Left ventricle myocardium inferior (tissue), 1 donor: ENCODE measurements at regions not wholly inside any gene's neighbourhood (a gene's known extent, or its start where the extent isn't known, plus 50 kb on each side); places are given as distances from the start of the nearest gene placed in this dataset.
"Not testable (repeated sequence)": the region's sequence is repeated elsewhere in the genome, so short reads cannot be mapped to it uniquely, and the experiment has no call there.

Experiments used
- DNase-seq: peaks from one replicate; pipeline ENCODE4 v3.0.0-alpha.2; 2020
- H3K27ac ChIP-seq: fragments of 200-600 bp; replicated peaks from 2 replicates; pipeline ENCODE4 v1.8.0; 2021
- H3K27me3 ChIP-seq: fragments of 200-600 bp; 2 replicates; pipeline ENCODE4 v1.8.0; 2021; ENCODE audit warnings: low read depth
- H3K36me3 ChIP-seq: fragments of 200-600 bp; 2 replicates; pipeline ENCODE4 v1.8.0; 2021
- H3K4me1 ChIP-seq: fragments of 200-600 bp; 2 replicates; pipeline ENCODE4 v1.8.0; 2021
- H3K4me3 ChIP-seq: fragments of 200-600 bp; 2 replicates; pipeline ENCODE4 v1.8.0; 2021; ENCODE audit warnings: mild to moderate bottlenecking, moderate library complexity
- H3K9me3 ChIP-seq: fragments of 200-600 bp; replicated peaks from 2 replicates; pipeline ENCODE4 v1.8.0; 2021
- intact Hi-C: fragments of 100-400 bp; cut with micrococcal nuclease; formaldehyde crosslinking; loops from one replicate; pipeline ENCODE4 v1.11.0; 2022
- TF ChIP-seq, protein P1 (sequence below): fragments of 200-600 bp; IDR thresholded peaks from 2 replicates; pipeline ENCODE4 v1.8.0; 2021; ENCODE audit warnings: antibody characterized with exemption, mild to moderate bottlenecking, borderline replicate concordance
- donor health status: DM: no; HTN: yes; CAD: no; lungs with severe emphysema.

DNA sequence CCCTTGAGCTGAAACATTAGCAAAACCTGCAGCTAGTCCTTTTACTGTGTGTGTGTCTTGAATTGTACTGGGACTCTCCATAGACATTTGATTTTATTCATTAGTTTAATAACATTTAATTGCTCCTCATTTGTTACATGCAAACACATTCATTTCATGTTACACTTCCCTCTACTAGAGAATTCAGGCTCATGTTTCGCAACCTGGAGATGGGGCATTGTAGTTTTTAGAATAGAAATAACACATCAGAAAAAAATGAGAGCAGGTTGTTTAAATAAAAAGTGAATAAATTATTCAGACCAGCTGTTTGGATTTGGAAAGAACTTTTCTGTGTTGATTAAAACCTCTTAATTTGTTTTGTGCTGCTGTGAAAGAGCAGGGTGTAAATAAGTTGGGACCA is 243.9 kb downstream of the ETV1 start:
- H3K4me3 ChIP-seq, result no peak overlapping the region
- H3K27ac ChIP-seq, result no peak overlapping the region
- H3K36me3 ChIP-seq, result no peaks in the 10 kb centered on the region
- peaks cover 14% of the 10 kb centered on the region for H3K4me1 ChIP-seq
- no peaks in the 10 kb centered on the region for H3K9me3 ChIP-seq
- H3K27me3 ChIP-seq, result no peaks in the 10 kb centered on the region
- TF ChIP-seq, protein P1, sequence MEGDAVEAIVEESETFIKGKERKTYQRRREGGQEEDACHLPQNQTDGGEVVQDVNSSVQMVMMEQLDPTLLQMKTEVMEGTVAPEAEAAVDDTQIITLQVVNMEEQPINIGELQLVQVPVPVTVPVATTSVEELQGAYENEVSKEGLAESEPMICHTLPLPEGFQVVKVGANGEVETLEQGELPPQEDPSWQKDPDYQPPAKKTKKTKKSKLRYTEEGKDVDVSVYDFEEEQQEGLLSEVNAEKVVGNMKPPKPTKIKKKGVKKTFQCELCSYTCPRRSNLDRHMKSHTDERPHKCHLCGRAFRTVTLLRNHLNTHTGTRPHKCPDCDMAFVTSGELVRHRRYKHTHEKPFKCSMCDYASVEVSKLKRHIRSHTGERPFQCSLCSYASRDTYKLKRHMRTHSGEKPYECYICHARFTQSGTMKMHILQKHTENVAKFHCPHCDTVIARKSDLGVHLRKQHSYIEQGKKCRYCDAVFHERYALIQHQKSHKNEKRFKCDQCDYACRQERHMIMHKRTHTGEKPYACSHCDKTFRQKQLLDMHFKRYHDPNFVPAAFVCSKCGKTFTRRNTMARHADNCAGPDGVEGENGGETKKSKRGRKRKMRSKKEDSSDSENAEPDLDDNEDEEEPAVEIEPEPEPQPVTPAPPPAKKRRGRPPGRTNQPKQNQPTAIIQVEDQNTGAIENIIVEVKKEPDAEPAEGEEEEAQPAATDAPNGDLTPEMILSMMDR, result no peak
- intact Hi-C loops, result no loop called here
- no peak for DNase-seq

DNA sequence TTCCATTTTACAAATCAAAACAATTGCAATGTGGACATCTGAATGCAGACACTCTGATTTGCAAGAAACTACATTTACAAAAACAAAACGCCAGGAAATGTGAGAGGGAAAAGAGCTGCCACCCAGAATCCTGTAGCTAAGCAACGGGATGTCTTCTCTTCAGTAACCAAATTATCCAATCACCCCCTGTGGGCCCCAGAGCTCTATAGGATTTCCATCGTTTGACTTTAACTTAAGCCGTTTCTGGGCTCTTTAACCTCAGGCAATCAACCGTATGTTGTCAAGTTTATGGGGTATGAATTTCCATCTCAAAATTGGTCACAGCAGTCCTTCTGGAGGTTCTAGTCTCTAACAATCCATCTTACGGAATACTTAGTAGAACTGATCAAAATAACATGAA is 240.5 kb downstream of the ETV1 start:
- intact Hi-C loops, result no loop called here
- no peak for DNase-seq
- Histone ChIP-seq H3K36me3 (no peaks in the 10 kb centered on the region), H3K4me3 (no peak overlapping the region), H3K27ac (no peak overlapping the region), H3K9me3 (no peaks in the 10 kb centered on the region), H3K4me1 (no peaks in the 10 kb centered on the region), H3K27me3 (no peaks in the 10 kb centered on the region)
- TF ChIP-seq, protein P1, result no peak

- Histone ChIP-seq H3K9me3 (no peaks in the 10 kb centered on the region), H3K4me1 (no peaks in the 10 kb centered on the region), H3K27me3 (no peaks in the 10 kb centered on the region), H3K36me3 (no peaks in the 10 kb centered on the region), H3K27ac (no peak overlapping the region), H3K4me3 (no peak overlapping the region)
- no peak for DNase-seq
- TF ChIP-seq, protein P1, result no peak
- intact Hi-C loops, result no loop called here
These were observed 239.8 kb downstream of the ETV1 start for GRCh38 chr7:13749636-13750035.

DNA sequence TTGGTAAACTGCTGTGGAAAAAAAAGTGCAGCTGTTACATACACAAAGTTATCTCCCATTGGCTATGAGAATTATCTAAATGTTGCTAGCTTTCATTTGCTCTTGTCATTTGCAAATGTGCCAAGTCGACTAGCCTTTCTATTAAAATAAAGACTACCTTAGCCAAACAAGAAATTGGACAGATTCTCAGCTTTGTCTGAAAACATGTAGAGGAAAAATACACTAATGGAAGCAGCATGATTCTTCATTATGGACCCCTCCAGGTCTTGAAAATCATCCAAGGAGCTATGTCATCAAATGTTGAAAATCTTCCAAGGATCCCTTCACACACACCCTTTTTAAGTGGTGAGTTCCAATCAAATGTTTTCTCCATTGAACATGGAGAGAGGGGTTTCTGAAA is 237.7 kb downstream of the ETV1 start:
- H3K36me3 ChIP-seq, result no peaks in the 10 kb centered on the region
- intact Hi-C loops, result no loop called here
- DNase-seq, result no peak
- TF ChIP-seq, protein P1, result no peak
- H3K27ac ChIP-seq, result no peak overlapping the region
- no peaks in the 10 kb centered on the region for H3K4me1 ChIP-seq
- H3K4me3 ChIP-seq, result no peak overlapping the region
- H3K27me3 ChIP-seq, result no peaks in the 10 kb centered on the region
- no peaks in the 10 kb centered on the region for H3K9me3 ChIP-seq

DNA sequence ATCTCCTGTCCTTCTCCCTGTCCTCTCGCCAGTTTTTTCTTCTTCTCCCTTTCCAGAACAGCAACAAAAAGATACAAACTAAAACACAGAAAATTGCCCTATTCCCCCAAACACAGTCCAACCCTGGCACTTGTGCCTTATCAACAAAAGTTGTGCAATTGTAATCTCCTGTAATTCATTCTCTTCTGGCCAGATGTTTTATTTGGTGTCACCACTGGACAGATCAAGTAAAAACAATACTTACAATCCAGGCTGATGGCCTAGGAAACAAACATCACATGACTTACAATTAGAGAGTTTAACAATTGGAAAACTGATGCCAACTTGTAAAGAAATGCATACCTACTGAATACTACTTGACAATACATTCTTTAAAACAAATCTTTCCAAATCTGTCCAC is 231.6 kb downstream of the ETV1 start:
- Histone ChIP-seq H3K36me3 (no peaks in the 10 kb centered on the region), H3K27me3 (no peaks in the 10 kb centered on the region), H3K4me1 (no peaks in the 10 kb centered on the region), H3K27ac (no peak overlapping the region), H3K4me3 (no peak overlapping the region), H3K9me3 (no peaks in the 10 kb centered on the region)
- intact Hi-C loops, result no loop called here
- TF ChIP-seq, protein P1, result no peak
- DNase-seq, result no peak

GRCh38 chr7:13765853-13766252 is 223.6 kb downstream of the ETV1 start:
- intact Hi-C loops, H3K27ac ChIP-seq, H3K9me3 ChIP-seq, H3K4me1 ChIP-seq, H3K27me3 ChIP-seq, H3K4me3 ChIP-seq, H3K36me3 ChIP-seq, DNase-seq: not testable (repeated sequence)
